GM23248 (cell line): ENCODE measurements at regions not wholly inside any gene's neighbourhood (a gene's known extent, or its start where the extent isn't known, plus 50 kb on each side); places are given as distances from the start of the nearest gene placed in this dataset.

Experiments
- DNase-seq: peaks from one replicate; pipeline ENCODE4 v3.0.0-alpha.2; 2015
- H2AFZ ChIP-seq: fragments of 200-600 bp; sonication (generic); 2 replicates; pipeline ENCODE4 v1.6.1; 2016; ENCODE audit warnings: antibody characterized with exemption
- H3F3A ChIP-seq: fragments of 200-600 bp; sonication (generic); 2 replicates; pipeline ENCODE4 v1.6.1; 2016; ENCODE audit warnings: mild to moderate bottlenecking, antibody characterized with exemption, mixed run types; ENCODE audit not compliant: insufficient read depth
- H3K27ac ChIP-seq: fragments of 200-600 bp; sonication (generic); 2 replicates; pipeline ENCODE4 v1.5.1; 2016; ENCODE audit warnings: mild to moderate bottlenecking
- H3K27me3 ChIP-seq: fragments of 200-600 bp; sonication (generic); replicated peaks from 2 replicates; pipeline ENCODE4 v1.6.1; 2016; ENCODE audit warnings: mild to moderate bottlenecking; ENCODE audit not compliant: insufficient read depth
- H3K36me3 ChIP-seq: fragments of 200-600 bp; sonication (generic); 2 replicates; pipeline ENCODE4 v1.6.1; 2016; ENCODE audit warnings: low read depth, mild to moderate bottlenecking
- H3K4me1 ChIP-seq: fragments of 200-600 bp; sonication (generic); 2 replicates; pipeline ENCODE4 v1.6.1; 2016; ENCODE audit warnings: mild to moderate bottlenecking; ENCODE audit not compliant: insufficient read depth
- H3K4me2 ChIP-seq: fragments of 200-600 bp; sonication (generic); one replicate; pipeline ENCODE4 v1.6.1; 2016; ENCODE audit warnings: mild to moderate bottlenecking; ENCODE audit not compliant: unreplicated experiment
- H3K4me3 ChIP-seq: fragments of 200-600 bp; sonication (generic); 2 replicates; pipeline ENCODE4 v1.5.1; 2016; ENCODE audit warnings: mild to moderate bottlenecking
- H3K79me2 ChIP-seq: fragments of 200-600 bp; sonication (generic); 2 replicates; pipeline ENCODE4 v1.6.1; 2016; ENCODE audit warnings: mild to moderate bottlenecking; ENCODE audit not compliant: insufficient read depth
- H3K9ac ChIP-seq: fragments of 200-600 bp; sonication (generic); 2 replicates; pipeline ENCODE4 v1.6.1; 2016; ENCODE audit warnings: mild to moderate bottlenecking
- H3K9me2 ChIP-seq: fragments of 200-600 bp; sonication (generic); 2 replicates; pipeline ENCODE4 v1.6.1; 2016; ENCODE audit warnings: mixed run types, mild to moderate bottlenecking, moderate library complexity; ENCODE audit not compliant: insufficient read depth
- H3K9me3 ChIP-seq: fragments of 200-600 bp; sonication (generic); one replicate; pipeline ENCODE4 v1.6.1; 2017; ENCODE audit warnings: low read depth
- H4K20me1 ChIP-seq: fragments of 200-600 bp; sonication (generic); 2 replicates; pipeline ENCODE4 v1.6.0; 2016; ENCODE audit not compliant: insufficient read depth
- EZH2 ChIP-seq: fragments of 200-600 bp; sonication (generic); IDR thresholded peaks from 2 replicates; pipeline ENCODE4 v1.6.1; 2018; ENCODE audit warnings: antibody characterized with exemption, mild to moderate bottlenecking; ENCODE audit not compliant: insufficient read depth, poor library complexity, severe bottlenecking
- EZH2phosphoT487 ChIP-seq: fragments of 200-600 bp; sonication (generic); IDR thresholded peaks from 2 replicates; pipeline ENCODE4 v1.6.1; 2018; ENCODE audit warnings: antibody characterized with exemption, moderate library complexity, mild to moderate bottlenecking, low read depth; ENCODE audit not compliant: insufficient read depth
- WGBS, 2 experiments: methylation state at CpG; one replicate each; pipeline ENCODE4 v1.1.6; 2015 to 2017; ENCODE audit warnings: low lambda C conversion rate in 2 of 2, low coverage in 1 of 2; ENCODE audit errors: missing lambda C conversion rate in 2 of 2; 5-methylcytosine and 5-hydroxymethylcytosine counted together
- in situ Hi-C: fragments of 300-500 bp; cut with MboI; formaldehyde crosslinking; loops from 2 replicates; pipeline ENCODE4 v1.15.0; 2020

DNA sequence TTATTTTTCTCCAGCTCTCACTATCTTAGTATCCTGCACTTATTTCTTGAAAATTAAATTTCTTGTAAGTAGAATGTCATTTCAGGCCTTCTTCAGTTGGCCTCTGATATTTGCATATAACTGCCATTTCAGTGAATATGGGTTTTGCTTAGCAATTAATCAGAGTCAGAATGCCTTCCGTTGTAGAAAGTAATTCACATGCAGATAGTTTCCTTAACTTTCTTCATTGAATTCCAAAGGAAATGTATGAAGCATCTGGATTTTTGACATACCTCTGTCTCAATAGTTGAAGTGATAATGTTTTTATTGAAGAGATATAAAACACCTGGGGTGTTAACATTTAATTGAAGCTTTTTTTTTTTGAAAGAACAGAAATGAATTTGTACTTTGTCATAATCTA lies 914.1 kb upstream of the NXPH2 start:
- H3K9me2 ChIP-seq, result no peaks in the 10 kb centered on the region
- no peaks in the 10 kb centered on the region for H3K27me3 ChIP-seq
- TF ChIP-seq EZH2, result no peak
- no peak for TF ChIP-seq EZH2phosphoT487
- in situ Hi-C loops, result no loop called here
- H3K4me1 ChIP-seq, result no peaks in the 10 kb centered on the region
- no peaks in the 10 kb centered on the region for H4K20me1 ChIP-seq
- H3K79me2 ChIP-seq, result no peaks in the 10 kb centered on the region
- WGBS, 2 experiments, result 63 to 79% methylated on average over 1 of the region's 1 CpG
- H3K9ac ChIP-seq, result no peak overlapping the region
- no peak overlapping the region for H2AFZ ChIP-seq
- H3K4me2 ChIP-seq, result no peak overlapping the region
- no peaks in the 10 kb centered on the region for H3K9me3 ChIP-seq
- no peak overlapping the region for H3K4me3 ChIP-seq
- H3K27ac ChIP-seq, result no peak overlapping the region
- DNase-seq, result no peak
- no peaks in the 10 kb centered on the region for H3F3A ChIP-seq
- H3K36me3 ChIP-seq, result no peaks in the 10 kb centered on the region

DNA sequence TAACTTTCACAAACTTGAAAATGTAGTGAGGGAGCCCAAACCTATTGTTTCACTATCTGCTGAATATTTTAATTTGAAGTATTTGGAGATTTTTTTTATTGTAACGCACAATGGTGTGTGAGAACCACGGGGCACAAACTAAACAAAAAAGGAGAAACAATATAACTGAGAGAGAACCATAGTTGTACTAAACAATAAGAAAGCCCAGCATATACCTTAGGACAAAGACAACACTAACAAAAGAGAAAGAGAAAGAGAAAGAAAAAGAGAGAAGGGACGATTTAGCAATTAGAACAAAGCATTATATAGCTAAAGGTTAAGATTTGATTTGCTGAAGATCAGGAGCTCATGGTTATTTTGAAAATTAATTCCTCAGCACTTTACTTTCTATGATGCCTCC lies 906.0 kb upstream of the NXPH2 start:
- H3K4me2 ChIP-seq, result no peak overlapping the region
- H3K79me2 ChIP-seq, result no peaks in the 10 kb centered on the region
- no peak overlapping the region for H3K9ac ChIP-seq
- no peaks in the 10 kb centered on the region for H3K27me3 ChIP-seq
- H2AFZ ChIP-seq, result no peak overlapping the region
- DNase-seq, result no peak
- no peak overlapping the region for H3K4me3 ChIP-seq
- no peaks in the 10 kb centered on the region for H3K9me3 ChIP-seq
- TF ChIP-seq EZH2phosphoT487 (no peak), EZH2 (no peak)
- 37 to 39% methylated on average over 3 of the region's 3 CpGs for WGBS, 2 experiments
- in situ Hi-C loops, result no loop called here
- H3K36me3 ChIP-seq, result no peaks in the 10 kb centered on the region
- H3K9me2 ChIP-seq, result no peaks in the 10 kb centered on the region
- no peak overlapping the region for H3K27ac ChIP-seq
- no peaks in the 10 kb centered on the region for H4K20me1 ChIP-seq
- H3F3A ChIP-seq, result no peaks in the 10 kb centered on the region
- no peaks in the 10 kb centered on the region for H3K4me1 ChIP-seq

DNA sequence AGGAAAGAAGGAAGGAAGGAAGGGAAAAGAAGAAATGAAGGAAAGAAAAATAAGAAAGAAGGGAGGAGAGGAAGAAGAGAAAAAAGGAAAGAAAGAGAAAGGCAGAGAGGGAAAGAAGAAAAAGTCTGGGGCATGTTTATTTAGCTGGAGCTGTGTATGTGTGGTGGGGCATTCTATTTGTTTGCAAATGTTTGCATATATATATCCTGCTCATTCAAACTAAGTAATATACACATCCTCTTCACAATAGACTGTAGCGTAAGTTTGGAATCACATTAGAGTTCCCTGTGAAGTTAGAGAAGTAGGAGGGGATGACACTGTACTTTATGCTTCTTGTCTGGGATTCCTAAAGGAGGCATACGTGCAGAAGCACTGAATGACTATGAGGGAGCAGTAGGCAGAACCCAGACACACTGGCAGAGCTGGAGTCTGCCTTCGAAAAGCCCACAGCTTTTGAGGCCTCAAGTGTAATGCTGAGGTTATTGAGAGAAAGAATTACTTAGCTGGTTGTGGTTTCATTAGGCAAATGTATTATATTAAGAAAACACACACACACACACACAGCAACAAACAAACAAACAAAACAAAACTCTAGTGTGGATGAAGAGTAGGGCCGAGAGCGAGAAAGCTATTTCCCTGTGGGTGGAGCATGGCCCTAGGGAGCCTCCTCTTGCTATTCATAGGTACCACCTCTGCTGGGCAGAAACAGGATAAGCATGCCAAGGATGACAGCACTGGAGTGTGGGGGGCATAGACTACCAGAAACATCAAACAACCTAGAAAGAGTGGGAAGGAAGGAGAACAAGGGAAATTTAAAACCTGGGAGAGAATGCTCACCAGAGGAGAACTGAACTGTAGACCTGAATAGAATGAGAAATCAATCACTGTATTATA lies 905.1 kb upstream of the NXPH2 start:
- Histone ChIP-seq H3K36me3 (no peaks in the 10 kb centered on the region), H3K9me2 (no peaks in the 10 kb centered on the region), H3F3A (no peaks in the 10 kb centered on the region), H3K4me3 (no peak overlapping the region), H3K9me3 (no peaks in the 10 kb centered on the region), H3K9ac (no peak overlapping the region), H3K27ac (no peak overlapping the region), H3K27me3 (no peaks in the 10 kb centered on the region), H2AFZ (no peak overlapping the region), H3K79me2 (no peaks in the 10 kb centered on the region), H3K4me2 (no peak overlapping the region), H3K4me1 (no peaks in the 10 kb centered on the region), H4K20me1 (no peaks in the 10 kb centered on the region)
- 36 to 37% methylated on average over 5 of the region's 5 CpGs for WGBS, 2 experiments
- no peak for DNase-seq
- in situ Hi-C loops, result no loop called here
- TF ChIP-seq EZH2, result no peak
- TF ChIP-seq EZH2phosphoT487, result no peak

- TF ChIP-seq EZH2 (no peak), EZH2phosphoT487 (no peak)
- Histone ChIP-seq H3K27ac (no peak overlapping the region), H3K9ac (no peak overlapping the region), H3K4me3 (no peak overlapping the region), H3F3A (no peaks in the 10 kb centered on the region), H3K9me3 (no peaks in the 10 kb centered on the region), H4K20me1 (no peaks in the 10 kb centered on the region), H3K4me2 (no peak overlapping the region), H3K27me3 (no peaks in the 10 kb centered on the region), H3K9me2 (no peaks in the 10 kb centered on the region), H3K79me2 (no peaks in the 10 kb centered on the region), H3K4me1 (no peaks in the 10 kb centered on the region), H2AFZ (no peak overlapping the region), H3K36me3 (no peaks in the 10 kb centered on the region)
- WGBS, 2 experiments, result 9 to 15% methylated on average over 5 of the region's 5 CpGs
- in situ Hi-C loops, result no loop called here
- DNase-seq, result no peak
Observed at GRCh38 chr2:139684286-139684860, 904.2 kb upstream of the NXPH2 start.
